CD14-positive monocyte (primary cell): ENCODE measurements at regions not wholly inside any gene's neighbourhood (a gene's known extent, or its start where the extent isn't known, plus 50 kb on each side); places are given as distances from the start of the nearest gene placed in this dataset.

Source experiments
- DNase-seq, 3 donors: peaks; one replicate each; pipeline ENCODE4 v3.0.0-alpha.2; 2011 to 2022
- H2AFZ ChIP-seq: 2 replicates; pipeline ENCODE4 v1.6.0; 2012; ENCODE audit warnings: mild to moderate bottlenecking, low read depth, low read length, inconsistent platforms; ENCODE audit not compliant: insufficient read depth, poor library complexity, severe bottlenecking
- H3K27ac ChIP-seq, 2 donors: 1 replicate in 1 of 2; 2 replicates in 1 of 2; pipeline ENCODE4 v1.5.1; 2012 to 2013; ENCODE audit warnings: low read length in 2 of 2, control low read depth in 1 of 2, inconsistent platforms in 1 of 2, low read depth in 1 of 2, mild to moderate bottlenecking in 1 of 2
- H3K27me3 ChIP-seq, 2 donors: one replicate each; pipeline versions ENCODE4 v1.6.0 to v1.6.1; 2011 to 2013; ENCODE audit warnings: low read length in 2 of 2; ENCODE audit not compliant: control insufficient read depth in 2 of 2, insufficient read depth in 2 of 2
- H3K36me3 ChIP-seq, 2 donors: replicated peaks in 1 of 2; 1 replicate in 1 of 2; 2 replicates in 1 of 2; pipeline versions ENCODE4 v1.5.1 to v1.6.1; 2012 to 2013; ENCODE audit warnings: low read length in 2 of 2, control low read depth in 1 of 2, inconsistent platforms in 1 of 2, mild to moderate bottlenecking in 1 of 2; ENCODE audit not compliant: insufficient read depth in 2 of 2, control insufficient read depth in 1 of 2
- H3K4me1 ChIP-seq, 2 donors: 1 replicate in 1 of 2; 2 replicates in 1 of 2; pipeline versions ENCODE4 v1.5.1 to v1.6.1; 2012 to 2013; ENCODE audit warnings: low read length in 2 of 2, control low read depth in 1 of 2, inconsistent platforms in 1 of 2, mild to moderate bottlenecking in 1 of 2, moderate library complexity in 1 of 2; ENCODE audit not compliant: insufficient read depth in 2 of 2, control insufficient read depth in 1 of 2
- H3K4me2 ChIP-seq: replicated peaks from 2 replicates; pipeline ENCODE3; 2012; ENCODE audit warnings: low read length, moderate library complexity, mild to moderate bottlenecking; ENCODE audit not compliant: poor library complexity, severe bottlenecking; ENCODE audit errors: extremely low read depth
- H3K4me3 ChIP-seq, 3 experiments: fragments of 200-600 bp in 1 of 3; sonication (generic) in 1 of 3; replicated peaks in 1 of 3; 1 replicate in 2 of 3; 2 replicates in 1 of 3; pipeline ENCODE4 v1.5.1; 2011 to 2013; ENCODE audit warnings: low read length in 3 of 3, mild to moderate bottlenecking in 3 of 3, control low read depth in 2 of 3, low read depth in 2 of 3, inconsistent platforms in 1 of 3, moderate library complexity in 1 of 3
- H3K79me2 ChIP-seq: 2 replicates; pipeline ENCODE4 v1.6.0; 2012; ENCODE audit warnings: mild to moderate bottlenecking, control low read depth, inconsistent platforms, low read length, moderate library complexity; ENCODE audit not compliant: insufficient read depth
- H3K9ac ChIP-seq: 2 replicates; pipeline ENCODE4 v1.6.0; 2017; ENCODE audit warnings: low read length, mild to moderate bottlenecking; ENCODE audit not compliant: insufficient read depth, poor library complexity, severe bottlenecking
- H3K9me3 ChIP-seq, 2 donors: replicated peaks in 1 of 2; 1 replicate in 1 of 2; 2 replicates in 1 of 2; pipeline versions ENCODE4 v1.5.1 to v1.6.1; 2012 to 2013; ENCODE audit warnings: low read length in 2 of 2, control low read depth in 1 of 2; ENCODE audit not compliant: control insufficient read depth in 1 of 2, insufficient read depth in 1 of 2
- H4K20me1 ChIP-seq: 2 replicates; pipeline ENCODE4 v1.6.0; 2012; ENCODE audit warnings: mild to moderate bottlenecking, low read length, control low read depth, moderate library complexity; ENCODE audit not compliant: insufficient read depth
- H3K27ac Mint-ChIP-seq, 7 donors: one replicate each; pipeline ENCODE4 v1.8.0; 2020; ENCODE audit warnings: mild to moderate bottlenecking in 7 of 7, mixed read lengths in 7 of 7, moderate library complexity in 6 of 7, inconsistent platforms in 2 of 7
- H3K27me3 Mint-ChIP-seq, 3 donors: one replicate each; pipeline ENCODE4 v1.8.0; 2021 to 2022; ENCODE audit warnings: low read depth in 3 of 3, mild to moderate bottlenecking in 3 of 3, mixed read lengths in 3 of 3, moderate library complexity in 3 of 3, inconsistent platforms in 1 of 3
- H3K36me3 Mint-ChIP-seq, 2 donors: one replicate each; pipeline ENCODE4 v1.8.0; 2020; ENCODE audit warnings: mixed read lengths in 2 of 2, inconsistent platforms in 1 of 2, mild to moderate bottlenecking in 1 of 2
- H3K4me1 Mint-ChIP-seq: one replicate; pipeline ENCODE4 v1.8.0; 2020; ENCODE audit warnings: mild to moderate bottlenecking, mixed read lengths
- H3K4me3 Mint-ChIP-seq, 2 donors: one replicate each; pipeline ENCODE4 v1.8.0; 2020; ENCODE audit warnings: mild to moderate bottlenecking in 2 of 2, mixed read lengths in 2 of 2, moderate library complexity in 1 of 2
- H3K9me3 Mint-ChIP-seq, 7 donors: one replicate each; pipeline ENCODE4 v1.8.0; 2020 to 2022; ENCODE audit warnings: mixed read lengths in 7 of 7, mild to moderate bottlenecking in 6 of 7, moderate library complexity in 6 of 7, inconsistent platforms in 2 of 7
- CTCF ChIP-seq: fragments of 200-600 bp; IDR thresholded peaks from one replicate; pipeline ENCODE4 v1.8.0; 2022; ENCODE audit warnings: antibody characterized with exemption, mild to moderate bottlenecking
- WGBS: methylation state at CpG from one replicate; pipeline ENCODE4 v1.1.5; 2013; ENCODE audit warnings: missing lambda C conversion rate; ENCODE audit not compliant: insufficient coverage; 5-methylcytosine and 5-hydroxymethylcytosine counted together
- intact Hi-C, 2 donors: fragments of 100-400 bp; cut with micrococcal nuclease; formaldehyde crosslinking; loops; one replicate each; pipeline versions ENCODE4 v1.15.0 to v1.15.1; 2023

DNA sequence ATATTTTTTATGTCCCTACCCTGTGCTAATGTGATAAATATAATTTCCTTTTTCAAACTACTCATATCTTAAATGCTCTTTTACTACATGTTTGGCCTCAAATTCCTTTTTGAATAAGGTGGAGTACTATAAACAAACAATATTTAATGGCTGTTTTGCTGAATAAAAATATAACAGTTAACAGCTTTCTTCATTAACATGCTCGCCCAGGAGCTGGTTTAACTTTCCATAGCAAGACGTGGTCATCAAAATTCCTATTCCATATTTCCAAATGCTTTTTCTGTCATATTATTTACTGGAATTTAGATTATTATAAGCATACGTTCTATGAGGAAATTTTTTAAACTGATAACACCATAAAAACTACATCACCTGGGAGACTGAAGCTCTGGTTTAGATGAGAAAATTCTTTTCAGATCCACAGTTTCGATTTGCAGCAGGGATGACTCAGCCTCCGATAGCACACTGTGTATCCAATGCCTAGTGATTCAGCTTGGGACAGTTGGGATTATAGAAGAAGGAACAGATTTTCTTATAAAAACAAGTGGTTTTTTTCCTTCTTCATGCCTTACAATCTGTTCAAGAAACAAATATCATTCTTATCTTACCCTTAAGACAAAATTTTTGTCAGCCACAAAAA lies 129.1 kb downstream of the FBXO8 start:
- intact Hi-C loops: no loop called here
- Mint-ChIP-seq H3K27me3 (peaks cover 9 to 25% (median 10%) of the 10 kb centered on the region in 3 donors), H3K4me3 (no peak overlapping the region), H3K9me3 (no peaks in the 10 kb centered on the region), H3K27ac (no peak overlapping the region), H3K4me1 (no peaks in the 10 kb centered on the region), H3K36me3 (no peaks in the 10 kb centered on the region)
- no peaks in the 10 kb centered on the region for H3K4me1 ChIP-seq
- no peaks in the 10 kb centered on the region for H4K20me1 ChIP-seq
- H3K4me2 ChIP-seq: no peak overlapping the region
- no peaks in the 10 kb centered on the region for H3K36me3 ChIP-seq
- H3K9me3 ChIP-seq: no peaks in the 10 kb centered on the region
- no peak overlapping the region for H3K4me3 ChIP-seq
- no peak overlapping the region for H2AFZ ChIP-seq
- no peaks in the 10 kb centered on the region for H3K79me2 ChIP-seq
- H3K27me3 ChIP-seq: peaks cover 6 to 9% of the 10 kb centered on the region in 2 donors
- no peak overlapping the region for H3K9ac ChIP-seq
- TF ChIP-seq CTCF: no peak
- H3K27ac ChIP-seq: no peak overlapping the region
- DNase-seq: no peak
- WGBS: no CpG with 5 or more reads among the region's 5 CpGs

DNA sequence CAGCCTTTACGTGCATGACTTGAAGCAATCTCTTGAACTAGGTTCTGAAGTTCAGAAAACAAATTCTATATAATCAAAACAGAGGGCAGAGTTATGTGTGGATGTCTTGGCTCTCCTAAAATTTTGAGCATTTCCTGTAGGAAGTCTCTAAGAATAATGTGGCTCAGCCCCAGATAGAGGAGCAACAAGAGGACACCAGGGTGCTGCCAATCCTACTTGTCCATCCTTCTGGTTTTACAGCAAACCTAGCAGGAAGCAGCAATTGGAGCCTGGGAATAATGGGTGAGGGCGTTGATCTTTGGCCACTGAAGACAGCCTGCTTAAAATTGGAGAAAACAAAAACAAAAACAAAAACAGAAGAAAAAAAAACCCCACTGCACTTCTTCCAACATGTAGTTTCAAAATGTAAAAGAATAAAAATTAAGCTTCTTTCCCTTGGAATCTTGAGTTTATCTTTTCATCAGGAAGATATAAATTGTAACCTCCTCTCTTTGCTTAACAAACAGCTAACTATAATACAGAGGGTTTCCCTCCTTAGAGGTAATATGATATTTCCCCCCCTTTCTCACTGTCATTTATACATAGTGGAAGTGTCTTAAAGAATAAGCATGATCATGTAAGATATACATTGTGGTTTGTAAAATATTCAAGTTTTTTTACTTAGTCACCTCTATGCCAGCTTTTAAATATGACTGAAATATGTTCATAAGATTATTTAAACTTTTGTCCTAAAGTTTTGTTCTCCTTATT lies 130.6 kb downstream of the FBXO8 start:
- no peak overlapping the region for H3K4me3 Mint-ChIP-seq
- no peak overlapping the region for H3K27ac ChIP-seq
- no peak overlapping the region for H3K4me3 ChIP-seq
- H3K9me3 Mint-ChIP-seq: no peaks in the 10 kb centered on the region
- no peaks in the 10 kb centered on the region for H3K79me2 ChIP-seq
- H3K27ac Mint-ChIP-seq: no peak overlapping the region
- H3K4me1 ChIP-seq: no peaks in the 10 kb centered on the region
- DNase-seq: no peak
- no peak overlapping the region for H3K9ac ChIP-seq
- no peak overlapping the region for H2AFZ ChIP-seq
- H3K9me3 ChIP-seq: no peaks in the 10 kb centered on the region
- no peaks in the 10 kb centered on the region for H3K4me1 Mint-ChIP-seq
- H3K27me3 Mint-ChIP-seq: peaks cover 8 to 19% (median 9%) of the 10 kb centered on the region in 3 donors
- no peak for TF ChIP-seq CTCF
- no CpG with 5 or more reads among the region's 2 CpGs for WGBS
- H3K36me3 ChIP-seq: no peaks in the 10 kb centered on the region
- H3K4me2 ChIP-seq: no peak overlapping the region
- no peaks in the 10 kb centered on the region for H3K36me3 Mint-ChIP-seq
- peaks cover 5 to 8% of the 10 kb centered on the region in 2 donors for H3K27me3 ChIP-seq
- intact Hi-C loops: no loop called here
- H4K20me1 ChIP-seq: no peaks in the 10 kb centered on the region
